MCF 10A (cell line): ENCODE measurements at regions not wholly inside any gene's neighbourhood (a gene's known extent, or its start where the extent isn't known, plus 50 kb on each side); places are given as distances from the start of the nearest gene placed in this dataset.

Experiments
- BruUV-seq: library from RNA; stranded (reverse); fragments of 400-500 nt; replicated peaks from 2 replicates; lab custom pipeline; 2021; lab: Mats Ljungman, UMichigan
- CTCF ChIA-PET: fragments of 300-600 bp; sonication (Branson Sonifier 250); formaldehyde crosslinking; extraction: SDS; loops from one replicate; lab custom pipeline; 2021; ENCODE audit warnings: antibody characterized with exemption, inconsistent platforms; lab: Yijun Ruan, JAX
- POLR2A ChIA-PET: fragments of 300-600, 350-650 bp; sonication (Branson Sonifier 250); formaldehyde crosslinking; extraction: SDS; loops from one replicate; lab custom pipeline; 2020; ENCODE audit warnings: antibody characterized with exemption, inconsistent platforms; lab: Yijun Ruan, JAX
- DNase-seq: peaks from one replicate; pipeline ENCODE4 v3.0.0-alpha.2; 2018; ENCODE audit not compliant: unreplicated experiment
- H3K27ac Mint-ChIP-seq: one replicate; pipeline ENCODE4 v1.8.0; 2022; ENCODE audit warnings: mild to moderate bottlenecking, low read depth, mixed read lengths; ENCODE audit not compliant: unreplicated experiment
- H3K27me3 Mint-ChIP-seq: one replicate; pipeline ENCODE4 v1.8.0; 2022; ENCODE audit warnings: mixed read lengths; ENCODE audit not compliant: insufficient read depth, unreplicated experiment
- H3K36me3 Mint-ChIP-seq: one replicate; pipeline ENCODE4 v1.8.0; 2022; ENCODE audit warnings: mild to moderate bottlenecking, moderate library complexity, mixed read lengths; ENCODE audit not compliant: insufficient read depth, unreplicated experiment
- H3K4me1 Mint-ChIP-seq: one replicate; pipeline ENCODE4 v1.8.0; 2022; ENCODE audit warnings: mixed read lengths; ENCODE audit not compliant: insufficient read depth, unreplicated experiment
- H3K4me3 Mint-ChIP-seq: one replicate; pipeline ENCODE4 v1.8.0; 2022; ENCODE audit warnings: mild to moderate bottlenecking, moderate library complexity, mixed read lengths; ENCODE audit not compliant: unreplicated experiment
- H3K9me3 Mint-ChIP-seq: one replicate; pipeline ENCODE4 v1.8.0; 2022; ENCODE audit warnings: mixed read lengths; ENCODE audit not compliant: unreplicated experiment
- intact Hi-C: fragments of 100-400 bp; cut with micrococcal nuclease; formaldehyde crosslinking; loops from 2 replicates; pipeline ENCODE4 v1.14.1; 2022
- TF ChIP-seq, protein P1 (sequence below): fragments of 200-600 bp; IDR thresholded peaks from one replicate; pipeline ENCODE4 v1.8.0; 2022; ENCODE audit warnings: antibody characterized with exemption, mild to moderate bottlenecking; ENCODE audit not compliant: unreplicated experiment

DNA sequence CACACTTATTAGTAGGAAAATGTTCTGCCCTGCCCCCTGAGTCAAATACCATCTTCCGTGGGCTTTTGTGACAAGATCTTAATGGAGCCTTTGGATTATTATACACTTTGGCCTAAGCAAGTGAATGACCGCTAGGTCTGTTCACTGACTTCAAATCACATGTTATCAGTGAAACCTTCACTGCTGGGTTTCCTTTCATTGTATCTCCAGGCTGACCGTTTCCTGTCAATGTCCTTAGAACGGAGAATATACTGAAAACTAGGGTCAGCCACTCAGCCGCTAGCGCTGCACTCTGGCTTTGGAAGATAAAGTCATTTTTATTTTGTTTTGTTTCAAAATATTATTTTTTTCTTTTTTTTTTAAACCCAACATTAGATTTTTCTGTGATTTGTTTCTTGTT lies 107.0 kb upstream of the TLL1 start:
- no peak overlapping the region for H3K4me3 Mint-ChIP-seq
- no peaks in the 10 kb centered on the region for H3K27me3 Mint-ChIP-seq
- BruUV-seq = no TSS peak
- peaks cover 8% of the 10 kb centered on the region for H3K36me3 Mint-ChIP-seq
- TF ChIP-seq, protein P1, sequence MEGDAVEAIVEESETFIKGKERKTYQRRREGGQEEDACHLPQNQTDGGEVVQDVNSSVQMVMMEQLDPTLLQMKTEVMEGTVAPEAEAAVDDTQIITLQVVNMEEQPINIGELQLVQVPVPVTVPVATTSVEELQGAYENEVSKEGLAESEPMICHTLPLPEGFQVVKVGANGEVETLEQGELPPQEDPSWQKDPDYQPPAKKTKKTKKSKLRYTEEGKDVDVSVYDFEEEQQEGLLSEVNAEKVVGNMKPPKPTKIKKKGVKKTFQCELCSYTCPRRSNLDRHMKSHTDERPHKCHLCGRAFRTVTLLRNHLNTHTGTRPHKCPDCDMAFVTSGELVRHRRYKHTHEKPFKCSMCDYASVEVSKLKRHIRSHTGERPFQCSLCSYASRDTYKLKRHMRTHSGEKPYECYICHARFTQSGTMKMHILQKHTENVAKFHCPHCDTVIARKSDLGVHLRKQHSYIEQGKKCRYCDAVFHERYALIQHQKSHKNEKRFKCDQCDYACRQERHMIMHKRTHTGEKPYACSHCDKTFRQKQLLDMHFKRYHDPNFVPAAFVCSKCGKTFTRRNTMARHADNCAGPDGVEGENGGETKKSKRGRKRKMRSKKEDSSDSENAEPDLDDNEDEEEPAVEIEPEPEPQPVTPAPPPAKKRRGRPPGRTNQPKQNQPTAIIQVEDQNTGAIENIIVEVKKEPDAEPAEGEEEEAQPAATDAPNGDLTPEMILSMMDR = no peak
- no peaks in the 10 kb centered on the region for H3K9me3 Mint-ChIP-seq
- ChIA-PET POLR2A (interaction anchor here (0.6 to 1.6 kb wide), 5 partner anchors 9 to 228 kb away, joined by 3 to 10 read pairs (median 3); no protein-coding TSS in a partner anchor), CTCF (interaction anchor here (1.0 to 1.9 kb wide), 2 partner anchors 9 to 273 kb away, joined by 5 to 9 read pairs; no protein-coding TSS in a partner anchor)
- peaks cover 9% of the 10 kb centered on the region for H3K4me1 Mint-ChIP-seq
- DNase-seq = no peak
- intact Hi-C loops = no loop called here
- H3K27ac Mint-ChIP-seq = no peak overlapping the region

DNA sequence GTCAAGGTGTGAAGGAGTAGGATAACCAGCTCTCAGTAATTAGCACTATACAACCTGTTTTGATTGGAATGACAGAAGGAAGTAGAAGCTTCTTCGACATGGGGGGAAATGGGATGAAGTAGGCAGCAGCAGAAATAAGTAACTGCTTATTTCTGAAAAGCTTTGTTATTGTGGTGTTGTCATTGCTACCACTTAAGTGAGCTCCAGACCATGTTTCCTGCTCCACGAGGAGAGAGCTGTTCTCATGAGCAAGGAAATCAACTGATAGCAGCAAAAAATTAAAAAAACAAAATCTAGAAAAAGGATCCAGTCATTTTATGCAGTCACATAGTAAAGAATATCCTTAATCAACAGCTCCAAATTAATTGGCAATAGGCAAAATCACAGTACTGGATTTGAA lies 106.1 kb upstream of the TLL1 start:
- no TSS peak for BruUV-seq
- Mint-ChIP-seq H3K4me3 (no peak overlapping the region), H3K36me3 (peaks cover 12% of the 10 kb centered on the region), H3K9me3 (no peaks in the 10 kb centered on the region), H3K4me1 (peaks cover 9% of the 10 kb centered on the region), H3K27ac (no peak overlapping the region), H3K27me3 (no peaks in the 10 kb centered on the region)
- ChIA-PET CTCF (interaction anchor here (1.0 to 1.9 kb wide), 2 partner anchors 10 to 274 kb away, joined by 5 to 9 read pairs; no protein-coding TSS in a partner anchor), POLR2A (interaction anchor here (0.5 to 1.0 kb wide), 3 partner anchors 44 to 191 kb away, joined by 3 read pairs; no protein-coding TSS in a partner anchor)
- intact Hi-C loops = no loop called here
- no peak for DNase-seq
- TF ChIP-seq, protein P1 = no peak

DNA sequence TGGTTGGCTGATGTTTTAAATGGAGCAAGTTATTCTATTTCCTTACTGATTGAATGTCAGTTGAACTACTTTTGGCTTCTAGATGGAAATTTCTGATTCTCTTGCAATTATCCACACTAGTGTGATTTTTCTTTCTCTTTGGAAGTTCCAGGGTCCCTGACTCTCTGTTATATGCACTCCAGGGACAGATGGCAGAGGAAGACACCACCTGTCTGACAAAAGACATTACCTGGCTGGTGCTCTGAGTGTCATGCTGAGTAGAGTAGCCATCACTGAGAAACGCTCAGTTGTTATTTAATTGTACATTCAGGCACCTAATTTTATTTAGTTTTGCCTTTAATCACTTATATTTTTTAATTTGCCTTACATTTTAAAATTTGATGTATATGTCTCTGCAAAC lies 105.4 kb upstream of the TLL1 start:
- TF ChIP-seq, protein P1 = no peak
- H3K4me1 Mint-ChIP-seq = peaks cover 9% of the 10 kb centered on the region
- H3K4me3 Mint-ChIP-seq = no peak overlapping the region
- no peak overlapping the region for H3K27ac Mint-ChIP-seq
- H3K36me3 Mint-ChIP-seq = peaks cover 16% of the 10 kb centered on the region
- POLR2A ChIA-PET = interaction anchor here (0.5 kb wide), 1 partner anchor 192 kb away, joined by 3 read pairs; no protein-coding TSS in a partner anchor
- CTCF ChIA-PET = no interaction called here
- H3K27me3 Mint-ChIP-seq = no peaks in the 10 kb centered on the region
- no peak for DNase-seq
- BruUV-seq = no TSS peak
- no peaks in the 10 kb centered on the region for H3K9me3 Mint-ChIP-seq
- intact Hi-C loops = no loop called here

DNA sequence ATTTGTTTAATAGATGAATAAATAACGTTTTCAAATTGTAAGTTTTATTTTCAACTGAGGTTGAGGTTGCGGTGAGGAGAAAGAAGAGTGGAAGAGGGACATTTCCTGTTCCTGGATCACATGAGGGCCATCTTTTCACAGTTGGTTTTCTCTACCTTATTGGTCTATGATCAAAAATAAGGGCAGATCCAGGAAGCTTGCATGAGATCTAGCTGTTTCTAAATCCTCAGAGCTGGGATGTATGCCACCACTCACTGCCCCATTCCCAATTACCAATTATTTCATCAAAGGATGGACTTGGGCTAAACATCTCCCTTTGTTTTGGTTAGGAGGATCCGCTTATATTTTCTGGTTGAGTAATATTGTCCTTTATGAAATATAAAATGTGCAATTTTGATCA lies 104.8 kb upstream of the TLL1 start:
- H3K27me3 Mint-ChIP-seq = no peaks in the 10 kb centered on the region
- BruUV-seq = no TSS peak
- ChIA-PET CTCF (no interaction called here), POLR2A (no interaction called here)
- H3K36me3 Mint-ChIP-seq = peaks cover 16% of the 10 kb centered on the region
- H3K4me3 Mint-ChIP-seq = no peak overlapping the region
- H3K4me1 Mint-ChIP-seq = peaks cover 9% of the 10 kb centered on the region
- TF ChIP-seq, protein P1 = no peak
- intact Hi-C loops = no loop called here
- no peak overlapping the region for H3K27ac Mint-ChIP-seq
- no peak for DNase-seq
- no peaks in the 10 kb centered on the region for H3K9me3 Mint-ChIP-seq
